ENCODE measurements at regions not wholly inside any gene's neighbourhood (a gene's known extent, or its start where the extent isn't known, plus 50 kb on each side); places are given as distances from the start of the nearest gene placed in this dataset.
"Not testable (repeated sequence)": the region's sequence is repeated elsewhere in the genome, so short reads cannot be mapped to it uniquely, and the experiment has no call there.

DNA sequence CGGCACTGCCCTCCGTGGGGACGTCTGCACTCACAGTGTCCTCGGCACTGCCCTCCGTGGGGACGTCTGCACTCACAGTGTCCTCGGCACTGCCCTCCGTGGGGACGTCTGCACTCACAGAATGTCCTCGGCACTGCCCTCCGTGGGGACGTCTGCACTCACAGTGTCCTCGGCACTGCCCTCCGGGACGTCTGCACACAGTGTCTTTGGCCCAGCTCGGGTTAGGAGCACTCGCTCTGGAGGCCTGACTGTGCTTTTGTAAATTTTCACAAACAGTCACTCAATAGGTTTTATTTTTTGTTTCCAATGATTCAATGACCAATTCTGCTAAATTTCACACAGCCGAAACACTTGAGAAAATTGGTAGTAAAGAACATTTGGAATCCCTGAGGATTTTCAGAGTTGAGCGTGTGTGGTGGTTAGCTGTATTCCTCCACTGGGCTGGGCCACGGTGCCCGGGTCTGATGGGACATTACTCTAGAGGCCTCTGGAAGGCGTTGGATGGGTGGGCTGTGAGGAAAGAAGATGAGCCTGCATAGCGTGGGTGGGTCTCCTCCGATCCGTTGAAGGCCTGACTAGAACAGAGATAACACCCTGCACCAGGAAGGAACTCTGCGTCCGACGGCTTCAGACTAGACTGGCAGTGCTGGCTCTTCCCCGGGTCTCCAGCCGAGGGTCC lies 134.8 kb downstream of the RTP5 start:
- no peak for DNase-seq (ENCODE audit: low read depth in 2 of 2)

DNA sequence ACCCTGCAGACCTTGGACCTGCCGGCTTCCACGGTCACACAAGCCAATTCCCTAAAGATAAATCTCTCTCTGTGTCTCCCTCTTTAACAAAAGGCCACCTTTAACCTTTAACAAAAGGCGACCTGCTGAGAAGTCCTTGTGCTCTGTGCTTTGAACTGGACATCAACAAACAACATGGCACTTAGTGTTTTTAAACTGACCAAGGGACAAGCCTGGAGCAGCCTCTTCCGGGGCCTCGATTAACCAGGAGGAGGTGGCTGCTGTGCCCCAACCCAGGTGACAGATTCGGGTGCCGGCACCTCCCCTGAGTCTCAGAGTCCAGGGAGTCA lies 135.3 kb downstream of the RTP5 start:
- no peak for DNase-seq (ENCODE audit: low read depth in 2 of 2)

DNA sequence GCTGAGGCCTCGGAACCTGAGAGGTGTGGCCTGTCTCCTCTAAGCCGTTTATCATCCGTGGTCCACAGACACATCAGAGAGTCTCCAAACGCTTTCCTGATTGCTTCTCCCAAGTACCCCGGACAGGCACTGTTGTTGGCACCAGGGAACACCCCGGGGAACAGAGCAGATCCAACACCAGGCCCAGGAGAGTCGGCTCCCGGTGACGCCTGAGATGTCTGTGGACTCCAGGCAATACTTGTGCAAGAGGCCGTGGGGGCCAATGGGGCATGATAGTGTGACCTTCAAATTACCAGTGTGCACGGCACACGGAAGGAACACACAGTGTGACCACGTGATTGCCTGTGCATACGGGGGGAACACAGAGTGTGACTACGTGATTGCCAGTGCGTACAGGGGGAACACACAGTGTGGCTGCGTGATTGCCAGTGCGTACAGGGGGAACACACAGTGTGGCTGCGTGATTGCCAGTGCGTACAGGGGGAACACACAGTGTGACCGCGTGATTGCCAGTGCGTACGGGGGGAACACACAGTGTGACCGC lies 136.6 kb downstream of the RTP5 start:
- DNase-seq (ENCODE audit: low read depth in 2 of 2), result not testable (repeated sequence)

DNA sequence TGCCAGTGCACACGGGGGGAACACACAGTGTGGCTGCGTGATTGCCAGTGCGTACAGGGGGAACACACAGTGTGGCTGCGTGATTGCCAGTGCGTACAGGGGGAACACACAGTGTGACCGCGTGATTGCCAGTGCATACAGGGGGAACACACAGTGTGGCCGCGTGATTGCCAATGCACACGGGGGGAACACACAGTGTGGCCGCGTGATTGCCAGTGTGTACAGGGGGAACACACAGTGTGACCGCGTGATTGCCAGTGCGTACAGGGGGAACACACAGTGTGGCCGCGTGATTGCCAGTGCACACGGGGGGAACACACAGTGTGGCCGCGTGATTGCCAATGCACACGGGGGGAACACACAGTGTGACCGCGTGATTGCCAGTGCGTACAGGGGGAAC lies 139.4 kb downstream of the RTP5 start:
- not testable (repeated sequence) for DNase-seq (ENCODE audit: low read depth in 2 of 2)

DNA sequence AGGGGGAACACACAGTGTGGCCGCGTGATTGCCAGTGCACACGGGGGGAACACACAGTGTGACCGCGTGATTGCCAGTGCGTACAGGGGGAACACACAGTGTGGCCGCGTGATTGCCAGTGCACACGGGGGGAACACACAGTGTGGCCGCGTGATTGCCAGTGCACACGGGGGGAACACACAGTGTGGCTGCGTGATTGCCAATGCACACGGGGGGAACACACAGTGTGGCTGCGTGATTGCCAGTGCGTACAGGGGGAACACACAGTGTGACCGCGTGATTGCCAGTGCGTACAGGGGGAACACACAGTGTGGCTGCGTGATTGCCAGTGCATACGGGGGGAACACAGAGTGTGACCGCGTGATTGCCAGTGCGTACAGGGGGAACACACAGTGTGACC lies 140.3 kb downstream of the RTP5 start:
- DNase-seq (ENCODE audit: low read depth in 2 of 2), result not testable (repeated sequence)

DNA sequence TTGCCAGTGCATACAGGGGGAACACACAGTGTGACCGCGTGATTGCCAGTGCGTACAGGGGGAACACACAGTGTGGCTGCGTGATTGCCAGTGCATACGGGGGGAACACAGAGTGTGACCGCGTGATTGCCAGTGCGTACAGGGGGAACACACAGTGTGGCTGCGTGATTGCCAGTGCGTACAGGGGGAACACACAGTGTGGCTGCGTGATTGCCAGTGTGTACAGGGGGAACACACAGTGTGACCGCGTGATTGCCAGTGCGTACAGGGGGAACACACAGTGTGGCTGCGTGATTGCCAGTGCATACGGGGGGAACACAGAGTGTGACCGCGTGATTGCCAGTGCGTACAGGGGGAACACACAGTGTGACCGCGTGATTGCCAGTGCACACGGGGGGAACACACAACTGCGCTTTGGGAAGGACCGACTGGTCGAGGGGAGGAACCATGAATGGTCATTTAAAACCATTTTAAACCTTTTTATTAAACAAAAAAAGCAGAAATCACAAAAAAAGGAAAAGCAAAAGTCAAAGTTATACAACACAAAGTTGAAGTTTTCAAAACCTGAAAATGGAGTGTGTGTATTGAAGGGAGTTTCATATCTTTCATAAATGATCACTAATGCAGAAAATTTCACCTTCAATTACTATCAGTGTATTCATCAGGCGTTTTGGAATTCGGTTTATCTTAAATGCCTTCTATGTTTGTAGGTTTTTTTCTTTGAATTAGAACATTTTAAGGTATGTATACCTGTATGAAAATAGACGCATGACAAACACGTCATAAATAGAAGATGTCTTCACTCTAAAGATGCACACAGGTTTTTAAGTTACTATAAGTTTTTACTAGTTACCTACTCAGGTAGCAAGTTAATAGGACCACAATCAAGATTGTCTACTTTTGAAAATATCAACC lies 141.0 kb downstream of the RTP5 start:
- not testable (repeated sequence) for DNase-seq (ENCODE audit: low read depth in 2 of 2)

DNA sequence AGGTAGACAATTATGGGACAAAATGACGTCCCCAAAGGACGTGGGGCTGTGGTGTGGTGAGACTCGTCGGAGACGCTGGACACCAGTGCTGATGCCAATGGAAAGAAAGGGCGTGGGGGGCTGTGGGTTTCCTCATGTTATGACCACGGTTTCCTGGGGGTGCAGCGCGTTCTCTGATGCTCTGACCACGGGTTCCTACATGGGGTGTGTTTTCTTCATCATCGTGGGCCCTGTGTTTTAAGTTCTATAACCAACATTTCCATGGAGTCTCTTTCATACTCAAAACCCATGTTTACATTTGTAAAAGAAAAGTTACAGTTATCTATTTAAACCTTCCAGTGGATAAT lies 141.6 kb downstream of the RTP5 start:
- DNase-seq (ENCODE audit: low read depth in 2 of 2), result peak; percentile 9 to 24

DNA sequence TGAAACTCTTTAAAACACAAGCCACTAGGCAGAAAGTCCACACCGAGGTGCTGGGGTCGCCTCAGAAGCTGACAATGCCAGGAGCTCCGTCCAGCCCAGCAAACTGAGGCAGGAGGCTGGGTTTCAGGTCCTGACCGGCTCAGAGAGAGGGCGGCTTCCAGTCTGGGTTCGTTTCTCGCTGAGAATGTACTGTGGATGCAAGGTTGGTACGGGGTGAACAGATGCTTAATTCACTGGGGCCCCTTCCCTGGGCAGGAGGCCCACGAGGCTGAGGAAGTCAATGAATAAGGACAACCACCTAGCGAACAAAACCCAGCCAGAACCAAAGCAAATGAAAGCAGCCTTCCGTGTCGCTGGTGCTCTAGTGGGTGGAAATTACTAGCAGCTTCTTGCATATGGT lies 142.0 kb downstream of the RTP5 start:
- no peak for DNase-seq (ENCODE audit: low read depth in 2 of 2)

DNA sequence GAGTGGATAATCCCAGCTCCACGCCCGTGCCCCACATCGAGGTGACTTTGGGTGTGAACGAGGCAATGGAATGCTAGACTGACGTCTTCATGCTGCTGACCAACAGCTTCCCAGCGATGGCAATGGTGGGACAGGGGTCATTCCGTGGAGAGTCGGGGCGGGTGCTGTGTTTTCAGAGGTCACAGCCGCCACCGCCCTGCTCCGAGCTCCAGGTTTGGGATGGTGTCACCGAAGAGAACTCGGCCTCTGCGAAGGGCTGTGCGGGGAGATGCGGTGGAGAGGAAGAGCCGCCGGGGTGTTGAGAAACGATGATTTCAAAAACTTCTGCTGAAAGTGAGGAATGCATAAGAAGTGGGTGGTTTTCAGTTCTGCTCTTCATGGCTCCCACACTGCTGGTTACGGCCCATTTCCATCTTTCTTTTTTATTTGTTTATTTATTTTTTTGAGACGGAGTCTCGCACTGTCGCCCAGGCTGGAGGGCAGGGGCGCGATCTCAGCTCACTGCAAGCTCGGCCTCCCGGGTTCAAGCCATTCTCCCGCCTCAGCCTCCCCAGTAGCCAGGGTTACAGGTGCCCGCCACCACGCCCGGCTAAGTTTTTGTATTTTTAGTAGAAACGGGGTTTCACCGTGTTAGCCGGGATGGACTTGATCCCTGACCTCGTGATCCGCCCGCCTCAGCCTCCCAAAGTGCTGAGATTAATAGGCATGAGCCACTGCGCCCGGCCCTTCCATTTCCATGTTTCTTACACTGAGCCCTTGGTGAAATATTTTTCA lies 142.6 kb downstream of the RTP5 start:
- no peak for DNase-seq (ENCODE audit: low read depth in 2 of 2)

DNA sequence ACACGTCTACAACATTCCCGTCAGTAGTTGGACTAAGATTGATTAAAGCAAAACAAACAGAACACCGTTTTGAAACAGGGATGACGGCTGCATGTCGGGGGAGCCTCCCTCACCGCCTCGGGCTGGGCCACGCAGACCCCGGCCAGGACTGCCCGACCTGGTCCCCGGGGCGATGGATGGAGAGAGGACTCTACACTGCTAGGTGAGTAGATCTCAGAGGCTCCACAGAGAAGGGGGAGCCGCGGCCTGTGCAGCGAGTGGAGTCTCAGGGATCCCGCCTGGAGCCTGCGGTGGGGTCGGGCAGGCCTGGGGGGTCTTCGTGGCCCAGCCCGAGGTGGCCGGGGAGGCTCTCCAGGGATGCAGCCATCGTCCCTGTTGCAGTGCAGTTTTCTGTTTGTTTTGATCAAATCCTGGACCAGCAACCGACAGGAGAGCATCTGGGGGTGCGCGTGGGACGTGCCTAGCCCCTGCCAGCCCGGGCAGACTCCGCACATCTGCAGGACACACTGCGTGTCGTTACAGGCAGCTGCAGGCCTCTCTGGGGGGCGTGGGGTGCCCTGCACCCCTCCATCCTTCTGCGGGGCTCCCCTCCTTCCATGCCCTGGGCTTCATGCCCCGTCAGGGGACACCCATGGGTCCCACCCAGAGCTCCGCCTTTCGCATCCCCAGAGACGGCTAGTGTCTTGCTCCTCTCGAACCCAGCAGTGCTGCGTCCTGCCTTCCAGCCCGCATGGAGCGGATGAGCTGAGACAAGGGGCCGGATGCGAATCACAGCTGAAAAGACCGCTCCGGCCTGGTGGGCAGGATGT lies 143.6 kb downstream of the RTP5 start:
- no peak for DNase-seq (ENCODE audit: low read depth in 2 of 2)

DNA sequence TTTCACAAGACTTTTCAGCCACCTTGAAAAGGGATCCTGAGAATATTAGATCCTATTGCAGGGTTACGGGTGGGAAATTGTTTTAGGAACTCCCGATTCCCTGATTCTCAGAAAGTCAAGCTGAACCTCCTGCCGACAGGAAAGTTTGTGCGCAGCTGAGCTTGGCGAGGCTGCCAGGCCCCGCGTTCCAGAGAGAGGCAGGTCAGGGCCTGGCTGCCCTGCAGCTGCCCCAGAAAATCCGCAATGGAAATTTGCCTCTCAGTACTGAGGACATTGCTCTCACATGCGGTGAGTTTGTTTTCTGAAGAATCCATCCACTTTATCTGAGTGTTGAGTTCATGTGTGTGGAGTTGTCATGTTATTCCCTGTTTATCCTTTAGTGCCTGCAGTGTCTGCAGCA lies 144.2 kb downstream of the RTP5 start:
- DNase-seq (ENCODE audit: low read depth in 2 of 2), result no peak

DNA sequence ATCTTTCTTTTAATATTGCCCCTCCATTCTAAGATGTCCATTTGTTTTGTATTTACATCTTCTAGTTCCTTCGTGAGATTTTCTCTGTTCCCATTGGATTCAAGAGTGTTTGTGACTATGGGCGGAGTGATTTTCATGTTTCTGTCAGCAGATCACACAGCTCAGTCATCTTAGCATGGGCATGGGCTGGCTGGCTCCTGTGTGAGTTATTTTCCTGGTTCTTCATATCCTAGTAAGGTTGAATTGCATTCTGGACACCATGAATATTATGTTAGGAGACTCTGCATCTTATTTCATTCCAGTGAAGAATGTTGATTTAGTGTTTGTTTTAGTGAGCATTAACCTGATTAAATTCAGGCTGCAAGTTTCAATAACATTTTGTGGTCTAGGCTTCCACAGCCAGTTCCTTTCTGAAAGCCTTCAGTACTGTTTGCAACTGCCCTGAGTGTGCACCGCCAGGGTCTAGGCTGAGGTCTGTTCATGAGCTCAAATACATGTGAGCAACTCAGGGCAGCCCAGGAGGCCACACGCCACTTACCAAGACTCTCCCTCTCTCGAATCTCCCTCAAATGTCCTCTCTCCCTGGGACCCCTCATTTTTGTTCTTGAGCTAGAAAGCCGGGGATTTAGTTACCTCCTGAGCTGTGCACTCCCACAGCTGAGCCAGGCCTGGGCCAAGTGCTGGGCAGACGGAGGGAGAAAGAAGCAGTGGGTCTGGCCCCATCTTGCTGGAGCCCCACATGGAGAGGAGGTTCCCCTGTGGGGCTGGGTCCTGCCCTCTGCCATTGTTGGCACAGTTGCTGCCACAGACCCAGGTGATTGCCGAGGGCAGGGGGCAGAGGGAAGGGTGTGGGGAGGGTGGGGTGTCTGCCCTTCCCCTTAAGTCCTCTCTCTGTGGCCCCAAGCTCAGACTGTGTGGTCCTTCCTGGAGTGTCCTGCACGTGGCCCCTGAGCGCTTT lies 145.9 kb downstream of the RTP5 start:
- DNase-seq (ENCODE audit: low read depth in 2 of 2), result no peak

DNA sequence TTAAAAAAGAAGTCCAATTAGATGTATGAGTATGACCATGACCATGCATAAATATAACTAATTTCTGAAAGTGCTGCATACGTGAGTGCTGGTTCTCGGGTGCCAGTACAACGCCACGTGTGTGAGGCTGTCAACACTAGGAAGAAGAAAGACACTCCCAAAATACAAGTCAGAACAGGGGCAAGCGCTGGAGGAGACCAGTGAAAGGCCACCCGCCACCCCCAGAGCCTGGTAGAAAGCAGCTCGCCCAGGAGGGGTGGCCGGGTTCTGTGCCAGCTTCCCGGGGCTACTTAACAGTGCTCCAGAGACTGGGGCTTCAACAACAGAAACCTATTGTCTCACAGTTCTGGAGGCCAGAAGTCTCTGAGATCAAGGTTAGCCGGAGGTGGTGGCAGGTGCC lies 147.6 kb downstream of the RTP5 start:
- no peak for DNase-seq (ENCODE audit: low read depth in 2 of 2)

DNA sequence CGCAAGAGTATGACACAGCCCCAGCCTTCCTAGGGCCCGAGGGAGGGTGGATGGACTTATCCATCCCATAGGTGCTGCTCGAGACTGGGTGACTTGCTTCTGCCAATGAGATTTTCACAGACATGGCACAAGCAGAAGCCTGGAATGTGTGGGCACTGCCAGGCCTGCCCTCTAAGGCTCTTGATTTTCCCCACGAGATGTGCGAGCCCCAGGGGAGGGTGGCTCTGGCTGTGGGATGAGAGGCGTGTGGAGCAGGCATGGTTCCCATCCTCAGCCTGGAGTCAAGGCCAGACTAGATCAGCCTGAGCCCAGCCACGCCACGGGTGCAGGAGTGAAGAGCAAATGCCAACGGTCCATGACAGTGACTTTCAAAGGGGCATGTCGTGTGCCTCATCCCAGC lies 148.9 kb downstream of the RTP5 start:
- not testable (repeated sequence) for DNase-seq (ENCODE audit: low read depth in 2 of 2)

DNA sequence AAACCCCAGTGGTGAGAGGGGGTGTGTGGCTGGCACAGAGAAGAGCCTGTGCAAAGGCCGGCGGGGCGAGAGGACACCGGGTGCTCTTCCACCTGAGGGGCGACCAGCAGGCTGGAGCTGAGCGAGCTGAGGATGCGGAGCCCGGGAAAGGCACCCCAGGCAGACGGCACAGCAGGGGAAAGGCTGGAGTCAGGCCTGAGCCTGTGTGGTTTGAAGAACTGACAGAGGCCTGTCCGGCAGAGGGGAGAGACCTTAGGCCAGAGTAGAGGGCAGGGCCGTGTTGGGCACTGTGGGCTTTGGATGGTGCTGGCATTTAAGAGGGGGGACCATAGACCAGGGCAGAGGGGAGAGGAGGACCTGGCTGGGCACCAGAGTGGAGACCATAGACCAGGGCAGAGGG lies 149.8 kb downstream of the RTP5 start:
- no peak for DNase-seq (ENCODE audit: low read depth in 2 of 2)

DNA sequence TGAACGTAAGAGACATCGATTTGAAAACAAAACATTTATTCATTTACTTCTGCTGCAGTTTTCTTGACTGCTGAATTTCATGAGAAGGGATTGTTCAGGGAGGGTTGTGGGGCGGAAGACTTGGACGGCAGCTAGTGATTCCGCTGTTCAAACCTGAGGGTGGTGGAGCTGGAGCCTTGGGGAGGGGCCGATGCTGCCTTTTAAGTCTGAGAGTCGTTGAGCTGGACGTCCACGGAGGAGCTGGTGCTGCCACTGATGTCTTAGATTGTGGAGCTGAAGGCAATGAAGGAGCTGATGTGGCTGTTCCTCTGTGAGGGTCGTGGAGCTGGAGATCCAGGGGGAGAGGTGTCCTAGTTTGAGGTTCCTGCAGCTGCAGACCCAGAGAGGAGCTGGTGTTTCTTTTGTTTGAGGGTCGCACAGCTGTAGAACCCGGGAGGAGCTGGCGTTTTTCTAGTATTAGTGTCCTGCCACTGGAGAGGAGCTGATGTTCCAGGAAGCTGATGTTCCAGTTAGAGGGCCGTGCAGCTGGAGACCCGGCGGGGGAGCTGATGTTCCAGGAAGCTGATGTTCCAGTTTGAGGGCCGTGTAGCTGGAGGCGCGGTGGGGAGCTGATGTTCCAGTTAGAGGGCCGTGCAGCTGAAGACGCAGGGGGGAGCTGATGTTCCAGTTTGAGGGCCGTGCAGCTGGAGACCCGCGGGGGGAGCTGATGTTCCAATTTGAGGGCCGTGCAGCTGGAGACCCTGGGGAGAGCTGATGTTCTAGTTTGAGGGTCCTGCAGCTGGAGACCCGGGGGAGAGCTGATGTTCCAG lies 150.9 kb downstream of the RTP5 start:
- no peak for DNase-seq (ENCODE audit: low read depth in 2 of 2)

DNA sequence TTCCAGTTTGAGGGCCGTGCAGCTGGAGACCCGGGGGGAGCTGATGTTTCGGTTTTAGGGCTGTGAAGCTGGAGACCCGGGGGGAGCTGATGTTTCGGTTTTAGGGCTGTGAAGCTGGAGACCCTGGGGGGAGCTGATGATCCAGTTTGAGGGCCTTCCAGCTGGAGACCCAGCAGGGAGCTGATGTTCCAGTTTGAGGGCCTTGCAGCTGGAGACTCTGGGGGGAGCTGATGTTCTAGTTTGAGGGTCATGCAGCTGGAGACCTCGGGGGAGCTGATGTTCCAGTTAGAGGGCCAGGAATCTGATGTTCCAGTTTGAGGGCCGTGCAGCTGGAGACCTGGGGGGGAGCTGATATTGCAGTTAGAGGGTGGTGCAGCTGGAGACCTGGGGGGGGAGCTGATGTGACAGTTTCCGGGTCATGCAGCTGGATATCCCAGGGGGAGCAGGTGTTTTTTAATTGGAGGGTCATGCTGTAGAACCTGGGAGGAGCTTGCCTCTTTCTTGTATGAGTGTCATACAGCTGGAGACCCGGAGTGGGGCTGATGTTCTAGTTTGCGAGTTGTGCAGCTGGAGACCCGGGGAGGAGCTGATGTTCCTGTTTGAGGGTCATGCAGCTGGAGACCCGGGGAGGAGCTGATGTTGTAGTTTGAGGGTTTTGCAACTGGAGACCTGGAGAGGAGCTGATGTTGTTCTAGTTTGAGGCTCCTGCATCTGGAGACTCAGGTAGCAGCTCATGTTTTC lies 153.2 kb downstream of the RTP5 start:
- DNase-seq (ENCODE audit: low read depth in 2 of 2), result no peak

DNA sequence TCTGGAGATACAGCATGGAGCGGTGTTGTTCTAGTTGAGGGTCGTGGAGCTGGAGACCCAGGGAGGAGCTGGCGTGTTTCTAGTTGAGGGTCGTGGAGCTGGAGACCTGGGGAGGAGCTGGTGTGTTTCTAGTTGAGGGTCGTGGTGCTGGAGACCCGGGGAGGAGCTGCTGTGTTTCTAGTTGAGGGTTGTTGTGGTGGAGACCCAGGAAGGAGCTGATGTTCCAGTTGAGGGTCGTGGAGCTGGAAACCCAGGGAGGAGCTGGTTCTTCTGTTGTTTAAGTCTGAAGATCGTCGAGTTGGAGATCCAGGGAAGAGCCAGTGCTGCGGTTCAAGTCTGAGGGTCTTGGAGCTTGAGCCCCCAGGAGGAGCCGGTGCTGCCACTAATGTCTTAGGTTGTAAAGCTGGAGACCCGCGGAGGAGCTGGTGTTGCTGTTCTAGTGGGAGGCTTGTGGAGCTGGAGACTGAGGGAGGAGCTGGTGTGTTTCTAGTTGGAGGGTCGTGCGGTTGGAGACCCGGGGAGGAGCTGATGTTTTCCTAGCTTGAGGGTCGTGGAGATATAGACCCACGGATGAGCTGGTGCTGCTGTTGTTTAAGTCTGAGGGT lies 155.3 kb downstream of the RTP5 start:
- no peak for DNase-seq (ENCODE audit: low read depth in 2 of 2)
